WTC11 (cell line): ENCODE measurements at regions not wholly inside any gene's neighbourhood (a gene's known extent, or its start where the extent isn't known, plus 50 kb on each side); places are given as distances from the start of the nearest gene placed in this dataset.

Experiments
- ATAC-seq: fragments of 200-7000 bp; cut with Tn5 transposase; 2 replicates; pipeline ENCODE4 v1.10.0; 2021; ENCODE audit warnings: mild to moderate bottlenecking, moderate library complexity
- CTCF ChIA-PET: fragments of 300-600 bp; sonication (Branson Sonifier 250); formaldehyde crosslinking; loops from one replicate; lab custom pipeline; 2021; ENCODE audit warnings: antibody characterized with exemption; lab: Charles Lee
- POLR2A ChIA-PET: fragments of 350-600 bp; sonication (Branson Sonifier 250); formaldehyde crosslinking; loops from one replicate; lab custom pipeline; 2021; ENCODE audit warnings: antibody characterized with exemption; lab: Charles Lee
- DNase-seq: peaks from one replicate; pipeline ENCODE4 v3.0.0; 2021; ENCODE audit warnings: low spot score
- H3K27ac Mint-ChIP-seq: 2 replicates; pipeline ENCODE4 v1.8.0; 2021; ENCODE audit warnings: mixed read lengths
- H3K27me3 Mint-ChIP-seq: 2 replicates; pipeline ENCODE4 v1.8.0; 2021; ENCODE audit warnings: low read depth, mild to moderate bottlenecking, moderate library complexity, mixed read lengths
- H3K36me3 Mint-ChIP-seq: 2 replicates; pipeline ENCODE4 v1.8.0; 2021; ENCODE audit warnings: mixed read lengths
- H3K4me1 Mint-ChIP-seq: 2 replicates; pipeline ENCODE4 v1.8.0; 2022; ENCODE audit warnings: mixed read lengths
- H3K4me3 Mint-ChIP-seq: 2 replicates; pipeline ENCODE4 v1.8.0; 2021; ENCODE audit warnings: mild to moderate bottlenecking, moderate library complexity, mixed read lengths
- H3K9me3 Mint-ChIP-seq: 2 replicates; pipeline ENCODE4 v1.8.0; 2021; ENCODE audit warnings: mixed read lengths
- AFF4 ChIP-seq: sonication (generic); formaldehyde crosslinking; IDR thresholded peaks from 2 replicates; pipeline ENCODE4 v1.8.1; 2023; ENCODE audit warnings: mild to moderate bottlenecking, missing genetic modification reagents, borderline replicate concordance
- ATF2 ChIP-seq: sonication (generic); formaldehyde crosslinking; IDR thresholded peaks from 2 replicates; pipeline ENCODE4 v1.8.1; 2022; ENCODE audit warnings: low read depth, missing genetic modification reagents, borderline replicate concordance
- ESRRA ChIP-seq: sonication (generic); formaldehyde crosslinking; IDR thresholded peaks from 2 replicates; pipeline ENCODE4 v1.8.1; 2022; ENCODE audit warnings: mild to moderate bottlenecking, missing genetic modification reagents, borderline replicate concordance
- HMGA2 ChIP-seq: fragments of 250-450 bp; sonication (Bioruptor Pico); IDR thresholded peaks from 2 replicates; pipeline ENCODE4 v1.4.0; 2021; ENCODE audit warnings: mild to moderate bottlenecking, moderate library complexity
- IRF1 ChIP-seq: sonication (generic); formaldehyde crosslinking; IDR thresholded peaks from 2 replicates; pipeline ENCODE4 v1.8.0; 2023; ENCODE audit warnings: missing genetic modification reagents
- NR2C2 ChIP-seq: sonication (generic); formaldehyde crosslinking; IDR thresholded peaks from 2 replicates; pipeline ENCODE4 v1.8.0; 2022; ENCODE audit warnings: mild to moderate bottlenecking, missing genetic modification reagents
- NR3C1 ChIP-seq: sonication (generic); formaldehyde crosslinking; conservative IDR thresholded peaks from 2 replicates; pipeline ENCODE4 v1.8.1; 2023; ENCODE audit warnings: low read depth, mild to moderate bottlenecking, missing genetic modification reagents
- PRRX2 ChIP-seq: fragments of 250-450 bp; sonication (Bioruptor Pico); IDR thresholded peaks from 2 replicates; pipeline ENCODE4 v1.8.0; 2021; ENCODE audit warnings: mild to moderate bottlenecking
- SMAD4 ChIP-seq: sonication (generic); formaldehyde crosslinking; IDR thresholded peaks from 2 replicates; pipeline ENCODE4 v1.8.0; 2022; ENCODE audit warnings: mild to moderate bottlenecking, missing genetic modification reagents
- ZBTB21 ChIP-seq: sonication (generic); formaldehyde crosslinking; IDR thresholded peaks from 2 replicates; pipeline ENCODE4 v1.8.1; 2023; ENCODE audit warnings: mild to moderate bottlenecking, missing genetic modification reagents, borderline replicate concordance
- ZNF232 ChIP-seq: sonication (generic); formaldehyde crosslinking; IDR thresholded peaks from 2 replicates; pipeline ENCODE4 v1.8.0; 2022; ENCODE audit warnings: mild to moderate bottlenecking, missing genetic modification reagents
- ZNF263 ChIP-seq: sonication (generic); formaldehyde crosslinking; IDR thresholded peaks from 2 replicates; pipeline ENCODE4 v1.8.1; 2022; ENCODE audit warnings: low read depth, mild to moderate bottlenecking, moderate library complexity, missing genetic modification reagents
- TF ChIP-seq, protein P1 (sequence below): sonication (generic); formaldehyde crosslinking; IDR thresholded peaks from 2 replicates; pipeline ENCODE4 v1.8.1; 2022; ENCODE audit warnings: missing genetic modification reagents, borderline replicate concordance
- TF ChIP-seq, protein P2 (sequence below): sonication (generic); formaldehyde crosslinking; IDR thresholded peaks from 2 replicates; pipeline ENCODE4 v1.8.1; 2023; ENCODE audit warnings: mild to moderate bottlenecking, missing genetic modification reagents
- TF ChIP-seq, protein P3 (sequence below): fragments of 250-450 bp; sonication (Bioruptor Pico); IDR thresholded peaks from 2 replicates; pipeline ENCODE4 v1.9.0; 2021; ENCODE audit warnings: mild to moderate bottlenecking, borderline replicate concordance

DNA sequence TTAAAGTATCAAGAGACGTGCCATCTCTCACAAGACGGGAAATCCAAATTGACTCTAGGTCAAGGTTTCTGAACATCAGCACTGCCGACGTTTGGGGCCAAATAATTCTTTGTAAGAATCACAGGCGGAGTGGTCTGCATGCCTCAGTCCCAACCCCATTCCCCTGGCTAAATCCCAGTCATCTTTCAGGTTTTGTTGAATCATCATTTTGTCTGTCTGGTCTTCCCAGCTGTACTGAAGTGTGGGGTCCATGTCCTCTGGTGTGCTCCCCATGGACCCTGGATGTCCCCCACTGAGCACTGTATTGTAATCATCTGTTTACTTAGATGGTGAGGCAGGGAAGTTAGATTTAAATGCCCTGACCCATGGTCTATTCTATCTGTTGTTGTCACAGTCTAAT lies 103.6 kb upstream of the GALNT18 start:
- Mint-ChIP-seq H3K27me3 (peaks cover 6% of the 10 kb centered on the region; the same call in 1 of the 2 replicates), H3K4me1 (no peaks in the 10 kb centered on the region), H3K4me3 (no peak overlapping the region), H3K27ac (no peak overlapping the region), H3K36me3 (peaks cover 8% of the 10 kb centered on the region; the same call in 1 of the 2 replicates), H3K9me3 (peaks cover 22% of the 10 kb centered on the region)
- ATAC-seq (no peak), DNase-seq (no peak)
- TF ChIP-seq, protein P1, sequence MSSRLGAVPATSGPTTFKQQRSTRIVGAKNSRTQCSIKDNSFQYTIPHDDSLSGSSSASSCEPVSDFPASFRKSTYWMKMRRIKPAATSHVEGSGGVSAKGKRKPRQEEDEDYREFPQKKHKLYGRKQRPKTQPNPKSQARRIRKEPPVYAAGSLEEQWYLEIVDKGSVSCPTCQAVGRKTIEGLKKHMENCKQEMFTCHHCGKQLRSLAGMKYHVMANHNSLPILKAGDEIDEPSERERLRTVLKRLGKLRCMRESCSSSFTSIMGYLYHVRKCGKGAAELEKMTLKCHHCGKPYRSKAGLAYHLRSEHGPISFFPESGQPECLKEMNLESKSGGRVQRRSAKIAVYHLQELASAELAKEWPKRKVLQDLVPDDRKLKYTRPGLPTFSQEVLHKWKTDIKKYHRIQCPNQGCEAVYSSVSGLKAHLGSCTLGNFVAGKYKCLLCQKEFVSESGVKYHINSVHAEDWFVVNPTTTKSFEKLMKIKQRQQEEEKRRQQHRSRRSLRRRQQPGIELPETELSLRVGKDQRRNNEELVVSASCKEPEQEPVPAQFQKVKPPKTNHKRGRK (CRISPR knock-in tag) = no peak
- TF ChIP-seq IRF1 (CRISPR knock-in tag) = no peak
- POLR2A ChIA-PET = no interaction called here
- CTCF ChIA-PET = no interaction called here

DNA sequence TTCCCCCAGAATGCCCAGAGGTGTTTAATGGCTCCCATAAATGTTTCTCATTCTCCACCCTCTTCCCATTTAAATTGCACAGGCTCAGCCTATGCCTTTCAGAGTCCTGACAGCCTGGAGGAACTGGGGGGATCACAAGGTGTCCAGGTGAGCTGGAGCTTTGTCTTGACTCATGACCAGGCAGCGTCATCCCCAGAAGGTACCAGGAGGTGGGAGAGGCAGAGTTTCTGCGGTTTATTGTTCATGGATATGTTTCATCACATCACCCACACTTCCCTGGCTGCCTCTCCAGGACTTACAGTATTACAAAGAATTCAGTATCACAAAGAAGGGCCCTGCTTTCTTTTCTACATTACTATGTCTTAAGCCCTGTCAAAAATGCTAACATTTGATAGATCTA lies 103.2 kb upstream of the GALNT18 start:
- Mint-ChIP-seq H3K9me3 (peaks cover 20% of the 10 kb centered on the region), H3K27ac (no peak overlapping the region), H3K4me3 (no peak overlapping the region), H3K4me1 (no peaks in the 10 kb centered on the region), H3K27me3 (peaks cover 6% of the 10 kb centered on the region; the same call in 1 of the 2 replicates), H3K36me3 (peaks cover 9% of the 10 kb centered on the region; the same call in 1 of the 2 replicates)
- no peak for DNase-seq
- CTCF ChIA-PET = no interaction called here
- POLR2A ChIA-PET = no interaction called here
- TF ChIP-seq HMGA2 = no peak
- TF ChIP-seq SMAD4 (CRISPR knock-in tag) = no peak
- TF ChIP-seq AFF4 (CRISPR knock-in tag) = no peak
- TF ChIP-seq ZNF232 (CRISPR knock-in tag) = no peak
- TF ChIP-seq ESRRA (CRISPR knock-in tag) = no peak
- TF ChIP-seq, protein P2, sequence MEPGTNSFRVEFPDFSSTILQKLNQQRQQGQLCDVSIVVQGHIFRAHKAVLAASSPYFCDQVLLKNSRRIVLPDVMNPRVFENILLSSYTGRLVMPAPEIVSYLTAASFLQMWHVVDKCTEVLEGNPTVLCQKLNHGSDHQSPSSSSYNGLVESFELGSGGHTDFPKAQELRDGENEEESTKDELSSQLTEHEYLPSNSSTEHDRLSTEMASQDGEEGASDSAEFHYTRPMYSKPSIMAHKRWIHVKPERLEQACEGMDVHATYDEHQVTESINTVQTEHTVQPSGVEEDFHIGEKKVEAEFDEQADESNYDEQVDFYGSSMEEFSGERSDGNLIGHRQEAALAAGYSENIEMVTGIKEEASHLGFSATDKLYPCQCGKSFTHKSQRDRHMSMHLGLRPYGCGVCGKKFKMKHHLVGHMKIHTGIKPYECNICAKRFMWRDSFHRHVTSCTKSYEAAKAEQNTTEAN = no peak
- TF ChIP-seq ZNF263 = no peak
- no peak for TF ChIP-seq PRRX2
- TF ChIP-seq ZBTB21 (CRISPR knock-in tag) = no peak
- TF ChIP-seq NR3C1 (CRISPR knock-in tag) = no peak
- TF ChIP-seq NR2C2 (CRISPR knock-in tag) = no peak
- TF ChIP-seq, protein P3, sequence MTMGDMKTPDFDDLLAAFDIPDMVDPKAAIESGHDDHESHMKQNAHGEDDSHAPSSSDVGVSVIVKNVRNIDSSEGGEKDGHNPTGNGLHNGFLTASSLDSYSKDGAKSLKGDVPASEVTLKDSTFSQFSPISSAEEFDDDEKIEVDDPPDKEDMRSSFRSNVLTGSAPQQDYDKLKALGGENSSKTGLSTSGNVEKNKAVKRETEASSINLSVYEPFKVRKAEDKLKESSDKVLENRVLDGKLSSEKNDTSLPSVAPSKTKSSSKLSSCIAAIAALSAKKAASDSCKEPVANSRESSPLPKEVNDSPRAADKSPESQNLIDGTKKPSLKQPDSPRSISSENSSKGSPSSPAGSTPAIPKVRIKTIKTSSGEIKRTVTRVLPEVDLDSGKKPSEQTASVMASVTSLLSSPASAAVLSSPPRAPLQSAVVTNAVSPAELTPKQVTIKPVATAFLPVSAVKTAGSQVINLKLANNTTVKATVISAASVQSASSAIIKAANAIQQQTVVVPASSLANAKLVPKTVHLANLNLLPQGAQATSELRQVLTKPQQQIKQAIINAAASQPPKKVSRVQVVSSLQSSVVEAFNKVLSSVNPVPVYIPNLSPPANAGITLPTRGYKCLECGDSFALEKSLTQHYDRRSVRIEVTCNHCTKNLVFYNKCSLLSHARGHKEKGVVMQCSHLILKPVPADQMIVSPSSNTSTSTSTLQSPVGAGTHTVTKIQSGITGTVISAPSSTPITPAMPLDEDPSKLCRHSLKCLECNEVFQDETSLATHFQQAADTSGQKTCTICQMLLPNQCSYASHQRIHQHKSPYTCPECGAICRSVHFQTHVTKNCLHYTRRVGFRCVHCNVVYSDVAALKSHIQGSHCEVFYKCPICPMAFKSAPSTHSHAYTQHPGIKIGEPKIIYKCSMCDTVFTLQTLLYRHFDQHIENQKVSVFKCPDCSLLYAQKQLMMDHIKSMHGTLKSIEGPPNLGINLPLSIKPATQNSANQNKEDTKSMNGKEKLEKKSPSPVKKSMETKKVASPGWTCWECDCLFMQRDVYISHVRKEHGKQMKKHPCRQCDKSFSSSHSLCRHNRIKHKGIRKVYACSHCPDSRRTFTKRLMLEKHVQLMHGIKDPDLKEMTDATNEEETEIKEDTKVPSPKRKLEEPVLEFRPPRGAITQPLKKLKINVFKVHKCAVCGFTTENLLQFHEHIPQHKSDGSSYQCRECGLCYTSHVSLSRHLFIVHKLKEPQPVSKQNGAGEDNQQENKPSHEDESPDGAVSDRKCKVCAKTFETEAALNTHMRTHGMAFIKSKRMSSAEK (CRISPR knock-in tag) = no peak
- TF ChIP-seq ATF2 (CRISPR knock-in tag) = no peak
- ATAC-seq = no peak
